ENCODE measurements at regions not wholly inside any gene's neighbourhood (a gene's known extent, or its start where the extent isn't known, plus 50 kb on each side); places are given as distances from the start of the nearest gene placed in this dataset.
A peak's percentile ranks its signal among the peaks of the same experiment; 100 is the strongest.

DNA sequence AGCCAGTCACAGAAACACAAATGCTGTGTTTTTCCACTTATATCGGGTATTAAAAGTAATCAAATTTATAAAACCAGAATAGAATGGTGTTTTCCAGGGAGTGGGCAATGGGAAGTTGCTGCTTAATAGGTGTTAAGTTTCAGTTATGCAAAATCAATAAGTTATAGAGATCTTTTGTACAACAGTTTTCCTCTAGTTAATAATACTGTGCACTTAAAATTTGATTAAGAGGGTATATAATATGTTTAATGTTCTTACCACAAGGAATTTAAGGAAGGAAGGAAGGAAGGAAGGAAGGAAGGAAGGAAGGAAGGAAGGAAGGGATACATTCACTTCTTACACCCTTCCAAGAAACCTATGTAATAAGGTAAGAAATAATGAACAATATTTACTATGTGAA, 867.7 kb upstream of the CDH6 start:
- no peak overlapping the region for H2AK5ac ChIP-seq (ENCODE audit: low read length, severe bottlenecking)
- no peak overlapping the region for H2BK5ac ChIP-seq (ENCODE audit: low read depth, low read length, poor library complexity, severe bottlenecking)
- H3K9ac ChIP-seq (ENCODE audit: low read length) = no peak overlapping the region
- no peak overlapping the region for H2BK12ac ChIP-seq (ENCODE audit: low read length in 2 of 2)
- no peak overlapping the region for H3K18ac ChIP-seq (ENCODE audit: low read depth in 1 of 2, low read length in 2 of 2)
- H3K4me2 ChIP-seq (ENCODE audit: low read length, poor library complexity, severe bottlenecking) = no peak overlapping the region
- H3K4ac ChIP-seq (ENCODE audit: low read depth in 1 of 2, low read length in 2 of 2) = no peak overlapping the region
- peaks cover 4% of the 10 kb centered on the region for H3K9me3 ChIP-seq (ENCODE audit: control insufficient read depth, low read length)
- no peak overlapping the region for H4K91ac ChIP-seq (ENCODE audit: low read length)
- H3K4me1 ChIP-seq (ENCODE audit: control insufficient read depth, insufficient read depth, low read depth, low read length) = no peaks in the 10 kb centered on the region
- 67% methylated on average over 1 of the region's 1 CpG for WGBS
- no peak overlapping the region for H3K27ac ChIP-seq (ENCODE audit: low read length, poor library complexity, severe bottlenecking)
- no peaks in the 10 kb centered on the region for H3K79me1 ChIP-seq (replicated peaks; ENCODE audit: low read length, poor library complexity, severe bottlenecking)
- H2AFZ ChIP-seq (ENCODE audit: low read depth, low read length) = no peak overlapping the region
- no peak overlapping the region for H2BK15ac ChIP-seq (ENCODE audit: low read depth, poor library complexity, severe bottlenecking)
- H2BK120ac ChIP-seq (ENCODE audit: low read depth, low read length) = no peak overlapping the region
- no peak overlapping the region for H4K8ac ChIP-seq (ENCODE audit: low read length)
- H3K23ac ChIP-seq (ENCODE audit: low read length in 2 of 2) = no peak overlapping the region
- DNase-seq = no peak
- no peak overlapping the region for H3K14ac ChIP-seq (ENCODE audit: low read length in 2 of 2)
- no peak overlapping the region for H3K4me3 ChIP-seq (ENCODE audit: insufficient read depth in 1 of 2, low read depth in 1 of 2, low read length in 2 of 2)
- H3K36me3 ChIP-seq (ENCODE audit: control insufficient read depth in 1 of 2, insufficient read depth in 2 of 2, low read depth in 1 of 2, low read length in 2 of 2) = no peaks in the 10 kb centered on the region
- no peaks in the 10 kb centered on the region for H3K27me3 ChIP-seq (ENCODE audit: control insufficient read depth in 1 of 2, insufficient read depth in 1 of 2, low read length in 2 of 2)

DNA sequence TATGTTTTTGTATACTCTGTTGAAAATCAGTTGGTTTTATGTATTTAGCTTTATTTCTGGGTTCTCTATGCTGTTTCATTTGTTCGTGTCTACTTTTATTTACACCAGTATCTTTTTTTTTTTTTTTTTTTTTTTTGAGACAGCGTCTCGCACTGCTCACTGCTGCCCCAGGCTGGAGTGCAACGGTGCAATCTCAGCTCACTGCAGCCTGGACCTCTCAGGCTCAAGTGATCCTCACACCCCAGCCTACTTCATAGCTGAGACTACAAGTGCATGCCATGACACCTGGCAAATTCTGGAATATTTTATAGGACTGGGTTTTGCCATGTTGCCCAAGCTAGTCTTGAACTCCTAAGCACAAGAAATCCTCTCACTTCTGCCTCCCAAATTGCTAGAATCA, 869.4 kb upstream of the CDH6 start:
- Histone ChIP-seq H4K91ac (ENCODE audit: low read length) (no peak overlapping the region), H3K4me1 (ENCODE audit: control insufficient read depth, insufficient read depth, low read depth, low read length) (no peaks in the 10 kb centered on the region), H3K4ac (ENCODE audit: low read depth in 1 of 2, low read length in 2 of 2) (no peak overlapping the region), H3K9me3 (ENCODE audit: control insufficient read depth, low read length) (no peaks in the 10 kb centered on the region), H2BK120ac (ENCODE audit: low read depth, low read length) (no peak overlapping the region), H2AK5ac (ENCODE audit: low read length, severe bottlenecking) (no peak overlapping the region), H3K14ac (ENCODE audit: low read length in 2 of 2) (no peak overlapping the region), H2AFZ (ENCODE audit: low read depth, low read length) (no peak overlapping the region), H3K27ac (ENCODE audit: low read length, poor library complexity, severe bottlenecking) (no peak overlapping the region), H2BK15ac (ENCODE audit: low read depth, poor library complexity, severe bottlenecking) (no peak overlapping the region), H3K18ac (ENCODE audit: low read depth in 1 of 2, low read length in 2 of 2) (no peak overlapping the region), H2BK5ac (ENCODE audit: low read depth, low read length, poor library complexity, severe bottlenecking) (no peak overlapping the region), H3K4me2 (ENCODE audit: low read length, poor library complexity, severe bottlenecking) (no peak overlapping the region), H3K79me1 (replicated peaks; ENCODE audit: low read length, poor library complexity, severe bottlenecking) (no peaks in the 10 kb centered on the region), H3K27me3 (ENCODE audit: control insufficient read depth in 1 of 2, insufficient read depth in 1 of 2, low read length in 2 of 2) (no peaks in the 10 kb centered on the region), H3K9ac (ENCODE audit: low read length) (no peak overlapping the region), H4K8ac (ENCODE audit: low read length) (no peak overlapping the region), H3K4me3 (ENCODE audit: insufficient read depth in 1 of 2, low read depth in 1 of 2, low read length in 2 of 2) (no peak overlapping the region), H3K23ac (ENCODE audit: low read length in 2 of 2) (no peak overlapping the region), H3K36me3 (ENCODE audit: control insufficient read depth in 1 of 2, insufficient read depth in 2 of 2, low read depth in 1 of 2, low read length in 2 of 2) (no peaks in the 10 kb centered on the region), H2BK12ac (ENCODE audit: low read length in 2 of 2) (no peak overlapping the region)
- DNase-seq = no peak
- WGBS = no CpG with 5 or more reads among the region's 4 CpGs

DNA sequence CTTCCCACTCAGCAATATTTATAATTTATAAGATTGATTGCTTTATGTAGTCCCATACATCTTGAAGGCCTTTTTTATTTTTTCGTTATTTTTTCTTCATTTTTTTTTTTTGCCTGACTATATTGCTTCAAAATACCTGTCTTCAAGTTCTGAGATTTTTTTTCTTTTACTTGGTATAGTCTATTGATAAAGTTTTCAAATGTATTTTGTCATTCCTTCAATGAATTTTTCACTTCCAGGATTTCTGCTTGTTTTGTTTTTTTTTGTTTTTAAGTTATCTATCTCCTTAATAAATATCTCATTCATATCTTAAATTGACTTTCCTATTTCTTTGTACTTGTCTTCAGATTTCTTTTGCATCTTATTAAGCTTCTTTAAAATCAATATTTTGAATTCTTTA, 905.6 kb upstream of the CDH6 start:
- Histone ChIP-seq H3K27me3 (ENCODE audit: control insufficient read depth in 1 of 2, insufficient read depth in 1 of 2, low read length in 2 of 2) (no peaks in the 10 kb centered on the region), H3K4ac (ENCODE audit: low read depth in 1 of 2, low read length in 2 of 2) (no peak overlapping the region), H3K23ac (ENCODE audit: low read length in 2 of 2) (no peak overlapping the region), H2BK5ac (ENCODE audit: low read depth, low read length, poor library complexity, severe bottlenecking) (no peak overlapping the region), H3K36me3 (ENCODE audit: control insufficient read depth in 1 of 2, insufficient read depth in 2 of 2, low read depth in 1 of 2, low read length in 2 of 2) (no peaks in the 10 kb centered on the region), H3K9me3 (ENCODE audit: control insufficient read depth, low read length) (peaks cover 42% of the 10 kb centered on the region), H3K4me2 (ENCODE audit: low read length, poor library complexity, severe bottlenecking) (no peak overlapping the region), H3K79me1 (replicated peaks; ENCODE audit: low read length, poor library complexity, severe bottlenecking) (no peaks in the 10 kb centered on the region), H3K4me1 (ENCODE audit: control insufficient read depth, insufficient read depth, low read depth, low read length) (no peaks in the 10 kb centered on the region), H2BK120ac (ENCODE audit: low read depth, low read length) (no peak overlapping the region), H2BK15ac (ENCODE audit: low read depth, poor library complexity, severe bottlenecking) (no peak overlapping the region), H3K14ac (ENCODE audit: low read length in 2 of 2) (no peak overlapping the region), H4K91ac (ENCODE audit: low read length) (no peak overlapping the region), H3K4me3 (ENCODE audit: insufficient read depth in 1 of 2, low read depth in 1 of 2, low read length in 2 of 2) (no peak overlapping the region), H2AFZ (ENCODE audit: low read depth, low read length) (no peak overlapping the region), H4K8ac (ENCODE audit: low read length) (no peak overlapping the region), H2AK5ac (ENCODE audit: low read length, severe bottlenecking) (no peak overlapping the region), H3K9ac (ENCODE audit: low read length) (no peak overlapping the region), H3K18ac (ENCODE audit: low read depth in 1 of 2, low read length in 2 of 2) (no peak overlapping the region), H2BK12ac (ENCODE audit: low read length in 2 of 2) (no peak overlapping the region), H3K27ac (ENCODE audit: low read length, poor library complexity, severe bottlenecking) (no peak overlapping the region)
- DNase-seq = no peak
- WGBS = no CpG with 5 or more reads among the region's 1 CpG

DNA sequence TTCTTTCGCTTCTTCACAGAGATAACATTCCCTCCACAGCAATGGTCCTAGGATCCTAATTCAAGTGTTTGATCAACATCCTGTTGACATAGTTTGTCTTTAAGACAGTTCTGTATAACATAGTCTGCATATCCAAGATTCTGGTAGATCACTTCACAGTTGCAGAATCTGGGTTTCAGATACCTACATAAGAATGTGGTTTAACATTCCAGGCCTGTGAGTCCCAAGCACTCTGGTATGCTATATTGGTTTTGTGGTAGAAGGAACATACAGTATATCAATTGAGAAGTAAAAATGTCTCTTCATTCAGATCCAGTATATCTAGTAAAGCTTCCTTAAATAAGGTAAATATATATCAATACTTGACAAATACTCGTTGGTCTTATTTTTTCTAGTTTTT, 914.2 kb upstream of the CDH6 start:
- no peak overlapping the region for H2BK12ac ChIP-seq (ENCODE audit: low read length in 2 of 2)
- no peak overlapping the region for H3K18ac ChIP-seq (ENCODE audit: low read depth in 1 of 2, low read length in 2 of 2)
- WGBS = 29% methylated on average over 1 of the region's 2 CpGs
- H3K27ac ChIP-seq (ENCODE audit: low read length, poor library complexity, severe bottlenecking) = peak overlapping the region; percentile 48
- H3K27me3 ChIP-seq (ENCODE audit: control insufficient read depth in 1 of 2, insufficient read depth in 1 of 2, low read length in 2 of 2) = no peaks in the 10 kb centered on the region
- H4K8ac ChIP-seq (ENCODE audit: low read length) = no peak overlapping the region
- no peak overlapping the region for H3K9ac ChIP-seq (ENCODE audit: low read length)
- H3K14ac ChIP-seq (ENCODE audit: low read length in 2 of 2) = no peak overlapping the region
- H3K23ac ChIP-seq (ENCODE audit: low read length in 2 of 2) = no peak overlapping the region
- H4K91ac ChIP-seq (ENCODE audit: low read length) = no peak overlapping the region
- H2BK120ac ChIP-seq (ENCODE audit: low read depth, low read length) = no peak overlapping the region
- H2AK5ac ChIP-seq (ENCODE audit: low read length, severe bottlenecking) = no peak overlapping the region
- no peak overlapping the region for H2AFZ ChIP-seq (ENCODE audit: low read depth, low read length)
- no peak overlapping the region for H3K4me2 ChIP-seq (ENCODE audit: low read length, poor library complexity, severe bottlenecking)
- no peaks in the 10 kb centered on the region for H3K4me1 ChIP-seq (ENCODE audit: control insufficient read depth, insufficient read depth, low read depth, low read length)
- H3K4me3 ChIP-seq (ENCODE audit: insufficient read depth in 1 of 2, low read depth in 1 of 2, low read length in 2 of 2) = no peak overlapping the region
- no peaks in the 10 kb centered on the region for H3K36me3 ChIP-seq (ENCODE audit: control insufficient read depth in 1 of 2, insufficient read depth in 2 of 2, low read depth in 1 of 2, low read length in 2 of 2)
- no peak overlapping the region for H2BK5ac ChIP-seq (ENCODE audit: low read depth, low read length, poor library complexity, severe bottlenecking)
- peak; percentile 71 for DNase-seq
- H3K79me1 ChIP-seq (replicated peaks; ENCODE audit: low read length, poor library complexity, severe bottlenecking) = no peaks in the 10 kb centered on the region
- H2BK15ac ChIP-seq (ENCODE audit: low read depth, poor library complexity, severe bottlenecking) = no peak overlapping the region
- no peak overlapping the region for H3K4ac ChIP-seq (ENCODE audit: low read depth in 1 of 2, low read length in 2 of 2)
- peaks cover 35% of the 10 kb centered on the region for H3K9me3 ChIP-seq (ENCODE audit: control insufficient read depth, low read length)
